Left cardiac atrium (tissue), 4 donors: ENCODE measurements at regions not wholly inside any gene's neighbourhood (a gene's known extent, or its start where the extent isn't known, plus 50 kb on each side); places are given as distances from the start of the nearest gene placed in this dataset.
A peak's percentile ranks its signal among the peaks of the same experiment; 100 is the strongest.

Experiments
- ATAC-seq, 2 donors: fragments of 200-7000 bp; cut with Tn5 transposase; one replicate each; pipeline ENCODE4 v1.9.1; 2020; ENCODE audit warnings: mild to moderate bottlenecking in 2 of 2, moderate library complexity in 2 of 2
- DNase-seq: peaks from one replicate; pipeline ENCODE4 v3.0.0-alpha.2; 2020
- intact Hi-C, 2 donors: fragments of 100-400 bp; cut with DNase I; formaldehyde crosslinking; loops; one replicate each; pipeline versions ENCODE4 v1.14.1 to v1.15.1; 2022 to 2023
- donor health status: DM: no; HTN: yes; CAD: no.
- donor health status: DM: no; HTN: yes; CAD: no; lungs with severe emphysema.
- donor health status: DM: yes; HTN: yes; CAD: no.
- donor health status: Dilated cardiomyopathy.

- ATAC-seq, result no peak
- intact Hi-C loops, result no loop called here
Observed at GRCh38 chr10:128938558-128938957, 528.5 kb upstream of the MGMT start.

GRCh38 chr10:128940081-128940480 is 527.0 kb upstream of the MGMT start:
- DNase-seq (no peak), ATAC-seq (no peak)
- intact Hi-C loops, result no loop called here

More at GRCh38 chr10:128938558-128938957, 528.5 kb upstream of the MGMT start:
- DNase-seq, result no peak

DNA sequence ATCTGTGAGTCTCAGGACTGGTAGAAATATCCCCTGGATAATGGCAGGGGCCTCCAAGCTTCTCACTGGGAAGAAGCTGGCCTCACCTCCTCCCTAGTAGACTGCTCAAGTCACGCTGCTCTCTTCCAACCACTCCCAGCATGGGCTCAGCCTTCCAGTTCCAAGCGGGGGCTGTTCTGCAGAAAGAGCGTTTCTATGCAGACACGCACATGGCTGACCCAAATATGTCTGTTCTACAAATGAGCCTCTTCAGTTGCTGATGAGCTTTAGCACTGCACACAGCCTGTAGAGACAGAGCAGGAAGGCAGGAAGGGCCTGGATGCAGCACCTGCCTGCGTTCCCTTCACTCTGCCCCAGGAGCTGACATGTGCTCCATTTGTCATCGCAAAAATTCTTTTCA is 523.9 kb upstream of the MGMT start:
- DNase-seq, result no peak

DNA sequence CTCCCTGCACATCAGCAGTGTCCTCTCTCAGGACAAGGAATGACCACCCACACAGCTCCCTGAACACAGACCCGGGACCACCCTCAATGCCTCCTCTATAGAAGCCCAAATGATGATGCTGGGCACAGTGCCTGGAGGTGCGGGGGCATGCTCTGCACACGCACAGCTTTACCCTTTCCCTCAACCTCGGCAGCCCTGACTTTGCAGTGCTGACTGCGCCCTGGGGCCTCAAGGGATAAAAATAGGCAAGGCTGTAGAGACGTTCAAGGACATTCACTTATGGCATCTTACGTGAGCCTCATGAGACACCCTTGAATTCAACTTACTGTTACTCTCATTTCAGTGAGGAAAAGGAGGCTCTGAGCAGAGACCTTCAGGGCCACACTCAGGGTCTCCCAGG is 521.6 kb upstream of the MGMT start:
- intact Hi-C loops, result no loop called here
- no peak for DNase-seq
- ATAC-seq, result peak in 1 of 2 donors; percentile 38

More for the DNA sequence above, 523.9 kb upstream of the MGMT start:
- intact Hi-C loops, result no loop called here
- no peak for ATAC-seq

- no peak for DNase-seq
- intact Hi-C loops, result no loop called here
- no peak for ATAC-seq
Observed at GRCh38 chr10:128950159-128950915, 516.7 kb upstream of the MGMT start.

GRCh38 chr10:128950916-128951275 is 516.1 kb upstream of the MGMT start:
- ATAC-seq, result no peak
- intact Hi-C loops, result no loop called here

DNA sequence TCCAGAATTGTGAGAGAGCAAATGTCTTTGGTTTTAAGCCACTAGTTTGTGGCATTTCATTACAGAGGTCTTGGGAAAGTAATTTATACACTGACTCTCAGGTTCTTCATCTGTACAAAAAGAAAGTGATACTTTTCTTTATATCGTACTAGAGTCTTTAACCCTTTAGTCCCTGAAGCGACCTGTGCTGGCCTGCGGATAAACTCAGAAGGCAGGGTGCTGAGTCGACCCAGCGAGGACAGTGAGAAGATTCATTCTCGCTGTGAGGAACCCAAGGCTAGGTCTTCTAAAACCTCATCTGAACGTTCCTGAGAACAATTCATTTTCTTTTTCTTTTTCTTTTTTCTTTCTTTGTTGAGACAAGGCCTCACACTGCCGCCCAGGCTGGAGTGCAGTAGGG is 514.2 kb upstream of the MGMT start:
- ATAC-seq (no peak), DNase-seq (no peak)
- intact Hi-C loops, result no loop called here

More at GRCh38 chr10:128950916-128951275, 516.1 kb upstream of the MGMT start:
- no peak for DNase-seq

- ATAC-seq (no peak), DNase-seq (no peak)
- intact Hi-C loops, result no loop called here
Observed at GRCh38 chr10:128956149-128956548, 510.9 kb upstream of the MGMT start.

DNA sequence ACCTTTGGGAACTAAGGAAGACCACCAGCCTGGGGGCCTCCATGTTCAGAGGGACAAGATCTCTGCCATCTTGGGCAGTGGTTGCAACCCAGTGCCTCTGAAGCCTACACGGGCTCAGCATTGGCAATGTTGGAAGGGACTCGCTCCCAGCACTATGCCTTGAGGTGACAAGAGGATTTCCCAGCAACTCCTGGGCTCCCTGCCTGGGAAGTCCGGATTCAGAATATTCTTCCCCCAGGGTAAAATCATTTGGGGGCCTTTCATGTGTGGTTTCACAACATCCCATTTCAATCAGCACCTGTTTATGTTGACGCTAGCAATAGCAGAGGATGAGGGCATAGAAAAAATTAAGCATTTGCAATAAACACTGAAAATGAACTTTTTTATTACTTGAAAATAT is 509.8 kb upstream of the MGMT start:
- ATAC-seq (no peak), DNase-seq (no peak)
- intact Hi-C loops, result no loop called here

GRCh38 chr10:128958834-128959690 is 508.0 kb upstream of the MGMT start:
- ATAC-seq (no peak), DNase-seq (no peak)
- intact Hi-C loops, result no loop called here

DNA sequence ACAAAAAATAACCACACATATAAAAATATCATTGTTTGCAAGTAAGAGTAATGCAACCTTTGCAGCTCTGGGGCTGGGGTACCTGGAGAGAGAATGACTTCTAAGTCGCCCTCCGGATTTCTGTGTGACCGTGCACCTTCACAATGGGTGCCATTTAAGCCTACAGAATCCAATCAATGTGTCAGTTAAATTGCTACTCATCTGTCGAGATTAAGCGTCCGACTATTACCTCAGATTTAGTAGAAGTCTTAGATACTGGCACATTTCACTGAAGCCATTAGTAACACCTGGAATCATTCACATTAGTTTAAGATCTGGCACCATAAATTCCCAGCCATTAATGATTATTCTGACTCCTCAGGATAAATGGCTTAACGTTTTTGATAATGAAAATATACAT is 507.3 kb upstream of the MGMT start:
- ATAC-seq, result no peak
- intact Hi-C loops, result no loop called here
- DNase-seq, result no peak

GRCh38 chr10:128960517-128960916 is 506.5 kb upstream of the MGMT start:
- intact Hi-C loops, result no loop called here
- ATAC-seq (no peak), DNase-seq (no peak)

DNA sequence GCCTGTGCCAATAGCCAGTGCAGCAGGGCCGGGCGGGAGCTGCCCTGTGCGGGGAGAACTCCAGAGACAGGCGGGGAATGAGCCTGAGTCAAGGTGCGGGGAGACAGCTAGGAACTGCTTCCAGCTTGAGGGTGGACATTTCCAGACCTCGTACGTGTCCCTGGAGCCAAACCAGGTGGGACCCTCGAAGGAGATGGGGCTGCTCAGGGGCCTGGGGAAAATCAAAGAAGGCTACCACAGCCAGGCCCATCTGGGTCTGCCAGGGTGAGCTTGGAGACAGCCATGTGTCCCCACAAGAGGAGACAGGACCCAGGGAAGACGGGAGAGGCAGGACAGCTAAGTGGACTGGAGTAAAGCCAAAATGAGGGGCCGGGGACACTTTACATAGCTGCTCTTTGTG is 504.9 kb upstream of the MGMT start:
- DNase-seq, result no peak

GRCh38 chr10:128963211-128964099 is 503.6 kb upstream of the MGMT start:
- ATAC-seq, result no peak
- intact Hi-C loops, result no loop called here
- DNase-seq, result no peak

More for the DNA sequence above, 504.9 kb upstream of the MGMT start:
- intact Hi-C loops, result no loop called here
- ATAC-seq, result no peak

GRCh38 chr10:128964100-128964403 is 503.0 kb upstream of the MGMT start:
- ATAC-seq (no peak), DNase-seq (no peak)
- intact Hi-C loops, result no loop called here

DNA sequence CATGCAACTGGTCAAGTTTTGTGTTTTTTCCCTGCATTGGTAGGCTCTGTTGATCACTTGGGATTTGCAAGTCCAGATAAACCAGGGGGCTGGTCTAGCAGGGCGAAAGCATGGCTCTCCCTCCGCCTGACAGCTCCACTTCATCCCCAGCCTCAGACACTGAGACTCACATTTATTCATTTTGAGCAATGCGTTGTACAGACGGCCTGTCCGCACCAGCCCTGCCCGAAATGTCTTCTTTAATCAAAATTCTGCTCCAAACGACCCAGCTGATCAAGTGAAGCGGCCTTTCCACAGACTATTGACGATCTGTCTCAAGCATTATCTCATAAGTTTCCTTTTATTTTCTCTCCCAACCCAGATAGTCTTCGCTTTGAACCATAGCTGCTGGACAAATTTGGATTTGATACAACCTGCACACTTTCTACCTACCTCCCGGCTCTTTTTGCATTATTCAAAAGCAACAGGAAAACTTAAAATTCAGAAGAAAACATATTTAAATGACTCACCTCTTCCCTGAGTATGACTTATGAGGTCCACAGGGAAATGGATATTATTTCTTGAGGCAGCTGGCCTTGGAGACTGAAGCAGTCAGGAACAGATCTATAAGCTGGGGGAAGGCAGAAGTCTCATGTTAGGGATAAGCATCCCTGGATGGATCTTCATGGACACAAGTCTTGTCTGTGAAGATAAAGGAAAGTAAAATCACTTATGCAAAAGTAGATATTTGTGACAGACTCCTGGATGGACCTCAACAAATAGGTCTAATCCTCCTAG is 498.9 kb upstream of the MGMT start:
- DNase-seq (no peak), ATAC-seq (no peak)
- intact Hi-C loops, result no loop called here

DNA sequence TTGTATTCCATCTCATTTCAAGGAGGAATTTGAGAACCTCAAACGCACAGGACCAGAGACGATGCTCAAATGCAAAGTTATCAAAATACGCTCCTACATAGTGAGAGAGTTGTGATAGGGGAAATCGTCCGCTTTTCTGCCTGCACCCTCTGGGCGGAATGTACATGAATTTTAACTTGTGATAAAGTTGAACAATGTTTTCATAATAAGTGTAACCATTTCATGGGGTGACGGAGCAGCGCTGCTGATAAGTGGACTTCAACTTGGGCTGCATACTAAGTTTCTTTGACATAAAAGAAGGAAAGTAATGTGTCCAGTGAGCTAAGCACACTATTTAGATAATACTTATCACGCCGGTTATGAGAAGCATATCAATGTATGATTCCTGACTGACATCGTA is 497.5 kb upstream of the MGMT start:
- no peak for DNase-seq
- no peak for ATAC-seq
- intact Hi-C loops, result no loop called here

GRCh38 chr10:128971374-128972035 is 495.5 kb upstream of the MGMT start:
- ATAC-seq (no peak), DNase-seq (no peak)
- intact Hi-C loops, result no loop called here

GRCh38 chr10:128972036-128972405 is 495.0 kb upstream of the MGMT start:
- intact Hi-C loops, result no loop called here
- no peak for DNase-seq
- ATAC-seq, result no peak
